ENCODE measurements at regions not wholly inside any gene's neighbourhood (a gene's known extent, or its start where the extent isn't known, plus 50 kb on each side); places are given as distances from the start of the nearest gene placed in this dataset.

- intact Hi-C loops (cut with DNase I; ENCODE audit: low total_unique reads), result no loop called here
- H3K4me3 ChIP-seq (ENCODE audit: low read depth, poor library complexity, severe bottlenecking), result no peak overlapping the region
- no peak for DNase-seq (ENCODE audit: low spot score in 2 of 2)
- 94 to 96% methylated on average over 3 of the region's 3 CpGs for WGBS, 2 donors
- TF ChIP-seq CTCF (IDR thresholded peaks at IDR 0.05) (no peak), POLR2A (IDR thresholded peaks at IDR 0.05) (no peak)
These were observed 87.1 kb downstream of the KIF2B start for GRCh38 chr17:53909802-53910201.

- intact Hi-C loops (cut with DNase I; ENCODE audit: low total_unique reads), result no loop called here
- TF ChIP-seq POLR2A (IDR thresholded peaks at IDR 0.05) (no peak), CTCF (IDR thresholded peaks at IDR 0.05) (no peak)
- H3K4me3 ChIP-seq (ENCODE audit: low read depth, poor library complexity, severe bottlenecking), result no peak overlapping the region
- DNase-seq (ENCODE audit: low spot score in 2 of 2), result no peak
- WGBS, 2 donors, result 63 to 71% methylated on average over 1 of the region's 1 CpG
These were observed 89.4 kb downstream of the KIF2B start for GRCh38 chr17:53912117-53912516.

GRCh38 chr17:53919356-53919755 is 96.6 kb downstream of the KIF2B start:
- DNase-seq (ENCODE audit: low spot score in 2 of 2), result no peak
- 30 to 43% methylated on average over 1 of the region's 1 CpG for WGBS, 2 donors
- intact Hi-C loops (cut with DNase I; ENCODE audit: low total_unique reads), result no loop called here
- H3K4me3 ChIP-seq (ENCODE audit: low read depth, poor library complexity, severe bottlenecking), result no peak overlapping the region
- TF ChIP-seq CTCF (IDR thresholded peaks at IDR 0.05) (no peak), POLR2A (IDR thresholded peaks at IDR 0.05) (no peak)

GRCh38 chr17:53924530-53925455 is 102.1 kb downstream of the KIF2B start:
- TF ChIP-seq POLR2A (IDR thresholded peaks at IDR 0.05) (no peak), CTCF (IDR thresholded peaks at IDR 0.05) (no peak)
- intact Hi-C loops (cut with DNase I; ENCODE audit: low total_unique reads), result no loop called here
- H3K4me3 ChIP-seq (ENCODE audit: low read depth, poor library complexity, severe bottlenecking), result no peak overlapping the region
- no peak for DNase-seq (ENCODE audit: low spot score in 2 of 2)
- WGBS, 2 donors, result 48 to 66% methylated on average over 4 of the region's 4 CpGs

GRCh38 chr17:53932386-53932785 is 109.7 kb downstream of the KIF2B start:
- no peak overlapping the region for H3K4me3 ChIP-seq (ENCODE audit: low read depth, poor library complexity, severe bottlenecking)
- DNase-seq (ENCODE audit: low spot score in 2 of 2), result no peak
- TF ChIP-seq CTCF (IDR thresholded peaks at IDR 0.05) (no peak), POLR2A (IDR thresholded peaks at IDR 0.05) (no peak)
- intact Hi-C loops (cut with DNase I; ENCODE audit: low total_unique reads), result no loop called here
- 52 to 55% methylated on average over 2 of the region's 2 CpGs for WGBS, 2 donors

Measured in lower leg skin (tissue), 4 donors.